K562 (cell line): ENCODE measurements at regions not wholly inside any gene's neighbourhood (a gene's known extent, or its start where the extent isn't known, plus 50 kb on each side); places are given as distances from the start of the nearest gene placed in this dataset.

Experiments used
- ATAC-seq: fragments of 200-7000 bp; cut with Tn5 transposase; 3 replicates; pipeline ENCODE4 v1.9.1; 2020; ENCODE audit warnings: moderate library complexity
- BruUV-seq: library from RNA; stranded (reverse); fragments of 400-500 nt; replicated peaks from 2 replicates; lab custom pipeline; 2021; lab: Mats Ljungman, UMichigan
- CTCF ChIA-PET: fragments of 300-600 bp; formaldehyde crosslinking; extraction: SDS; loops from one replicate; lab custom pipeline; 2021; ENCODE audit warnings: low intra/inter-chr PET ratio; lab: Yijun Ruan, JAX
- POLR2A ChIA-PET: fragments of 300-600, 350-650 bp; sonication (Branson Sonifier 250); formaldehyde crosslinking; extraction: SDS; loops from one replicate; lab custom pipeline; 2021; ENCODE audit warnings: antibody characterized with exemption, inconsistent platforms; lab: Yijun Ruan, JAX
- DNase-seq, 4 experiments: peaks; one replicate each; pipeline versions ENCODE4 v3.0.0 to v3.0.0-alpha.2; 2011 to 2018; ENCODE audit warnings: low spot score in 3 of 4, mixed read lengths in 3 of 4; ENCODE audit errors: extremely low read depth in 1 of 4
- FAIRE-seq: peaks from 2 replicates; lab custom pipeline; 2011; peaks lifted over from hg19 to GRCh38; lab: Jason Lieb, UNC
- H2AFZ ChIP-seq: 2 replicates; pipeline ENCODE4 v1.6.0; 2011; ENCODE audit warnings: low read depth, low read length, control low read depth, inconsistent platforms
- H3K27ac ChIP-seq: fragments of 200-600 bp; 3 replicates; pipeline ENCODE4 v1.8.0; 2011; ENCODE audit warnings: low read depth, mild to moderate bottlenecking, control low read depth, inconsistent platforms, low read length, moderate library complexity, mixed read lengths; ENCODE audit errors: extremely low read depth
- H3K27me3 ChIP-seq, 2 experiments: fragments of 300-600 bp in 1 of 2; 2 replicates in 1 of 2; 3 replicates in 1 of 2; pipeline versions ENCODE4 v1.6.0 to v1.8.0; 2011; ENCODE audit warnings: inconsistent platforms in 2 of 2, low read length in 2 of 2, mild to moderate bottlenecking in 1 of 2, mixed read lengths in 1 of 2, moderate library complexity in 1 of 2; ENCODE audit not compliant: control insufficient read depth in 2 of 2, insufficient read depth in 2 of 2
- H3K36me3 ChIP-seq: fragments of 300-600 bp; 3 replicates; pipeline ENCODE4 v1.8.0; 2011; ENCODE audit warnings: mild to moderate bottlenecking, low read length, inconsistent platforms; ENCODE audit not compliant: control insufficient read depth, insufficient read depth
- H3K4me1 ChIP-seq, 2 experiments: fragments of 200-600 bp in 1 of 2; replicated peaks in 1 of 2; 2 replicates in 1 of 2; 3 replicates in 1 of 2; pipeline versions ENCODE4 v1.5.1 to v1.8.0; 2011; ENCODE audit warnings: inconsistent platforms in 2 of 2, low read length in 2 of 2, mild to moderate bottlenecking in 1 of 2, mixed read lengths in 1 of 2, moderate library complexity in 1 of 2; ENCODE audit not compliant: control insufficient read depth in 2 of 2, insufficient read depth in 2 of 2
- H3K4me2 ChIP-seq: 2 replicates; pipeline ENCODE4 v1.6.1; 2011; ENCODE audit warnings: low read length, control low read depth, inconsistent platforms, mixed read lengths; ENCODE audit not compliant: insufficient read depth
- H3K4me3 ChIP-seq: fragments of 200-600 bp; sonication (generic), shearing (Covaris generic); 2 replicates; pipeline ENCODE4 v1.5.1; 2016; ENCODE audit warnings: control low read depth, inconsistent platforms
- H3K79me2 ChIP-seq: fragments of 200-600 bp; 3 replicates; pipeline ENCODE4 v1.8.0; 2011; ENCODE audit warnings: low read length, inconsistent platforms; ENCODE audit not compliant: control insufficient read depth, insufficient read depth
- H3K9ac ChIP-seq, 2 experiments: 2 replicates each; pipeline versions ENCODE4 v1.6.0 to v1.6.1; 2011; ENCODE audit warnings: low read depth in 2 of 2, low read length in 2 of 2, control low read depth in 1 of 2, inconsistent platforms in 1 of 2, mild to moderate bottlenecking in 1 of 2, mixed read lengths in 1 of 2; ENCODE audit not compliant: insufficient read depth in 1 of 2
- H3K9me1 ChIP-seq: one replicate; pipeline ENCODE4 v1.6.0; 2011; ENCODE audit warnings: inconsistent platforms, mild to moderate bottlenecking, low read length, moderate library complexity; ENCODE audit not compliant: control insufficient read depth, insufficient read depth
- H3K9me3 ChIP-seq: replicated peaks from 2 replicates; pipeline ENCODE4 v1.5.1; 2011; ENCODE audit warnings: low read depth, low read length, inconsistent platforms; ENCODE audit not compliant: control insufficient read depth, insufficient read depth
- H4K20me1 ChIP-seq: replicated peaks from 2 replicates; pipeline ENCODE4 v1.6.1; 2011; ENCODE audit warnings: low read length, inconsistent platforms, mixed read lengths; ENCODE audit not compliant: control insufficient read depth, insufficient read depth
- DPF2 ChIP-seq: fragments of 450-650 bp; IDR thresholded peaks from 2 replicates; pipeline ENCODE4 v1.6.1; 2016
- EHMT2 ChIP-seq: fragments of 450-650 bp; IDR thresholded peaks from 2 replicates; pipeline ENCODE4 v1.6.1; 2018; ENCODE audit warnings: antibody characterized with exemption
- NFIX ChIP-seq: fragments of 250-450 bp; sonication (Bioruptor Pico); IDR thresholded peaks from 2 replicates; pipeline ENCODE4 v1.4.0; 2020; ENCODE audit warnings: low read depth, mild to moderate bottlenecking, moderate library complexity
- RUNX1 ChIP-seq: sonication (generic); IDR thresholded peaks from 2 replicates; pipeline ENCODE4 v1.6.1; 2016; ENCODE audit warnings: antibody characterized with exemption, low read depth
- THRAP3 ChIP-seq: fragments of 450-650 bp; IDR thresholded peaks from 2 replicates; pipeline ENCODE4 v1.6.1; 2016; ENCODE audit warnings: mild to moderate bottlenecking, inconsistent platforms, borderline replicate concordance
- XRCC3 ChIP-seq: fragments of 450-650 bp; IDR thresholded peaks from 2 replicates; pipeline ENCODE4 v1.6.1; 2017; ENCODE audit warnings: mild to moderate bottlenecking, moderate library complexity
- ZNF134 ChIP-seq: fragments of 250-450 bp; sonication (Bioruptor Pico); conservative IDR thresholded peaks from 2 replicates; pipeline ENCODE4 v1.4.0; 2020
- ZNF551 ChIP-seq: fragments of 250-450 bp; sonication (Bioruptor Pico); IDR thresholded peaks from 2 replicates; pipeline ENCODE4 v1.5.0; 2021; ENCODE audit warnings: mild to moderate bottlenecking, moderate library complexity
- ZNF584 ChIP-seq: fragments of 200-800 bp; sonication (Bioruptor generic); IDR thresholded peaks from 2 replicates; pipeline ENCODE4 v1.6.1; 2016; ENCODE audit warnings: low read depth, mild to moderate bottlenecking, missing genetic modification characterization, missing compliant biosample characterization
- WGBS: fragments of 100-300 bp; shearing (Covaris generic); methylation state at CpG from one replicate; pipeline ENCODE4 v1.1.6; 2016; ENCODE audit warnings: low coverage, mixed read lengths; ENCODE audit not compliant: insufficient coverage; ENCODE audit errors: missing lambda C conversion rate; 5-methylcytosine and 5-hydroxymethylcytosine counted together
- in situ Hi-C: fragments of 300-500 bp; cut with MboI; formaldehyde crosslinking; loops from 4 replicates; pipeline ENCODE4 v1.15.0; 2018; ENCODE audit warnings: inconsistent platforms, mixed read lengths
- intact Hi-C: fragments of 100-400 bp; cut with micrococcal nuclease; formaldehyde crosslinking; loops from 2 replicates; pipeline ENCODE4 v1.14.2; 2022
- TF ChIP-seq, protein P1 (sequence below): sonication (generic); formaldehyde crosslinking; IDR thresholded peaks from 2 replicates; pipeline ENCODE4 v1.8.0; 2022; ENCODE audit warnings: missing genetic modification reagents, mild to moderate bottlenecking, moderate library complexity, borderline replicate concordance

DNA sequence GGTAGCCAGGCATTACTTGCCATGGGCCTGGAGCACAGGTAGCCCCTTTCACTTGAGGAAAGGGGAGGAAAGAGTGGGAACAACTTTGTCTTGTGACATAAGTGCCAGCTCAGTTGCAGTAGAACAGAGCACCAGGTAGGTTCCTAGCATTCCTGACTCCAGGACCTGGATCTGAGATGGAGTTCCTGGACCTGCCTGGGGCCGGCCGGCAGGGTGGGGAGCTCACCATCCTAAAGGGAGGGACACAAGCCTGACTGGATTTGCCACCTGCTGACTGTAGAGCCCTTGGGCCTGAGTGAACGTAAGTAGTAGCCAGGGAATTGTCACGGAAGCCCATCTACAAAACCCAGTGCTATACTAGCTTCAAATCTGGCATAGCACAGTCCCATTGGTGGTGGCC, 653.3 kb upstream of the CDH6 start:
- WGBS, result 0% methylated on average over 4 of the region's 4 CpGs
- Histone ChIP-seq H3K79me2 (no peaks in the 10 kb centered on the region), H3K4me2 (no peak overlapping the region), H3K9me3 (no peaks in the 10 kb centered on the region; the same call in 1 of the 2 replicates), H3K9me1 (no peaks in the 10 kb centered on the region), H3K36me3 (no peaks in the 10 kb centered on the region), H3K4me3 (no peak overlapping the region), H3K9ac (no peak overlapping the region), H3K27ac (no peak overlapping the region), H3K4me1 (no peaks in the 10 kb centered on the region), H4K20me1 (no peaks in the 10 kb centered on the region), H2AFZ (no peak overlapping the region), H3K27me3 (no peaks in the 10 kb centered on the region)
- intact Hi-C loops (no loop called here), in situ Hi-C loops (no loop called here)
- ATAC-seq (no peak), FAIRE-seq (no peak), DNase-seq (no peak)
- no TSS peak for BruUV-seq
- TF ChIP-seq ZNF134 (CRISPR knock-in tag), result no peak
- TF ChIP-seq DPF2, result no peak
- TF ChIP-seq NFIX (CRISPR knock-in tag), result no peak
- no peak for TF ChIP-seq EHMT2
- no peak for TF ChIP-seq THRAP3
- TF ChIP-seq ZNF551 (CRISPR knock-in tag), result no peak
- no peak for TF ChIP-seq RUNX1
- TF ChIP-seq, protein P1, sequence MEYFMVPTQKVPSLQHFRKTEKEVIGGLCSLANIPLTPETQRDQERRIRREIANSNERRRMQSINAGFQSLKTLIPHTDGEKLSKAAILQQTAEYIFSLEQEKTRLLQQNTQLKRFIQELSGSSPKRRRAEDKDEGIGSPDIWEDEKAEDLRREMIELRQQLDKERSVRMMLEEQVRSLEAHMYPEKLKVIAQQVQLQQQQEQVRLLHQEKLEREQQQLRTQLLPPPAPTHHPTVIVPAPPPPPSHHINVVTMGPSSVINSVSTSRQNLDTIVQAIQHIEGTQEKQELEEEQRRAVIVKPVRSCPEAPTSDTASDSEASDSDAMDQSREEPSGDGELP (CRISPR knock-in tag), result no peak
- no peak for TF ChIP-seq XRCC3
- no peak for TF ChIP-seq ZNF584 (CRISPR knock-in tag)
- CTCF ChIA-PET, result no interaction called here
- POLR2A ChIA-PET, result no interaction called here
